HepG2 (cell line): ENCODE measurements at regions not wholly inside any gene's neighbourhood (a gene's known extent, or its start where the extent isn't known, plus 50 kb on each side); places are given as distances from the start of the nearest gene placed in this dataset.

Experiments
- ATF7 ChIP-seq, 2 experiments: fragments of 450-650 bp in 1 of 2; sonication (generic) in 1 of 2; formaldehyde crosslinking in 1 of 2; IDR thresholded peaks; 2 replicates each; pipeline versions ENCODE4 v1.4.0 to v1.6.1; 2016 to 2020; ENCODE audit warnings: antibody characterized with exemption in 1 of 2, mild to moderate bottlenecking in 1 of 2, missing genetic modification reagents in 1 of 2
- FOXK1 ChIP-seq: sonication (generic); formaldehyde crosslinking; IDR thresholded peaks from 2 replicates; pipeline ENCODE4 v1.4.0; 2020; ENCODE audit warnings: low read depth, missing genetic modification reagents, borderline replicate concordance
- FOXP1 ChIP-seq, 2 experiments: fragments of 450-650 bp in 1 of 2; IDR thresholded peaks; 2 replicates each; pipeline ENCODE4 v1.6.1; 2017 to 2018; ENCODE audit warnings: antibody characterized with exemption in 1 of 2
- FUBP1 ChIP-seq: sonication (generic); formaldehyde crosslinking; IDR thresholded peaks from 2 replicates; pipeline ENCODE4 v1.5.1; 2020; ENCODE audit warnings: missing genetic modification reagents, mild to moderate bottlenecking, borderline replicate concordance
- ISX ChIP-seq: sonication (generic); formaldehyde crosslinking; conservative IDR thresholded peaks from 2 replicates; pipeline ENCODE4 v1.5.0; 2020; ENCODE audit warnings: missing genetic modification reagents
- KAT2B ChIP-seq: fragments of 150-350 bp; IDR thresholded peaks from 2 replicates; pipeline ENCODE4 v1.6.1; 2014; ENCODE audit warnings: low read depth, low read length, borderline replicate concordance
- RARA ChIP-seq: IDR thresholded peaks from 2 replicates; pipeline ENCODE4 v1.6.1; 2016; ENCODE audit warnings: missing genetic modification reagents, missing compliant biosample characterization
- RCOR2 ChIP-seq: IDR thresholded peaks from 2 replicates; pipeline ENCODE4 v1.6.1; 2016; ENCODE audit warnings: missing biosample characterization, missing genetic modification reagents
- SNRNP70 ChIP-seq: fragments of 200-400 bp; formaldehyde crosslinking; IDR thresholded peaks from 2 replicates; pipeline ENCODE4 v1.6.1; 2017; ENCODE audit warnings: mild to moderate bottlenecking, low read depth, low read length, moderate library complexity
- ZMYM4 ChIP-seq: sonication (generic); formaldehyde crosslinking; IDR thresholded peaks from 2 replicates; pipeline ENCODE4 v1.8.1; 2023; ENCODE audit warnings: mild to moderate bottlenecking, missing genetic modification reagents
- ZNF160 ChIP-seq: sonication (generic); formaldehyde crosslinking; IDR thresholded peaks from 2 replicates; pipeline ENCODE4 v1.8.0; 2022; ENCODE audit warnings: mild to moderate bottlenecking, inconsistent platforms, missing genetic modification reagents
- ZNF180 ChIP-seq: sonication (generic); formaldehyde crosslinking; IDR thresholded peaks from 2 replicates; pipeline ENCODE4 v1.4.0; 2020; ENCODE audit warnings: low read depth, missing genetic modification reagents, borderline replicate concordance
- ZNF253 ChIP-seq: sonication (generic); formaldehyde crosslinking; IDR thresholded peaks from 2 replicates; pipeline ENCODE4 v1.8.0; 2022; ENCODE audit warnings: mild to moderate bottlenecking, missing genetic modification reagents, borderline replicate concordance
- ZNF770 ChIP-seq: sonication (generic); formaldehyde crosslinking; IDR thresholded peaks from 2 replicates; pipeline ENCODE4 v1.5.0; 2020; ENCODE audit warnings: mild to moderate bottlenecking, missing genetic modification reagents
- ZNF83 ChIP-seq: sonication (generic); formaldehyde crosslinking; IDR thresholded peaks from 2 replicates; pipeline ENCODE4 v1.4.0; 2020; ENCODE audit warnings: missing genetic modification reagents, mild to moderate bottlenecking, borderline replicate concordance
- TF ChIP-seq, protein P1 (sequence below): sonication (generic); formaldehyde crosslinking; IDR thresholded peaks from 2 replicates; pipeline ENCODE4 v1.4.0; 2020; ENCODE audit warnings: missing genetic modification reagents
- TF ChIP-seq, protein P2 (sequence below): sonication (generic); formaldehyde crosslinking; IDR thresholded peaks from 2 replicates; pipeline ENCODE4 v1.4.0; 2020; ENCODE audit warnings: mild to moderate bottlenecking, missing genetic modification reagents
- TF ChIP-seq, protein P3 (sequence below): sonication (generic); formaldehyde crosslinking; IDR thresholded peaks from 2 replicates; pipeline ENCODE4 v1.4.0; 2020; ENCODE audit warnings: mild to moderate bottlenecking, low read depth, missing genetic modification reagents
- TF ChIP-seq, protein P4 (sequence below): IDR thresholded peaks from 2 replicates; pipeline ENCODE4 v1.6.1; 2018; ENCODE audit warnings: missing genetic modification reagents, mild to moderate bottlenecking, missing compliant biosample characterization
- TF ChIP-seq, protein P5 (sequence below): sonication (generic); formaldehyde crosslinking; IDR thresholded peaks from 2 replicates; pipeline ENCODE4 v1.9.0; 2021; ENCODE audit warnings: missing genetic modification reagents, mild to moderate bottlenecking, borderline replicate concordance

- TF ChIP-seq ISX (CRISPR knock-in tag), result no peak
- no peak for TF ChIP-seq ZNF180 (CRISPR knock-in tag)
- TF ChIP-seq, protein P1, sequence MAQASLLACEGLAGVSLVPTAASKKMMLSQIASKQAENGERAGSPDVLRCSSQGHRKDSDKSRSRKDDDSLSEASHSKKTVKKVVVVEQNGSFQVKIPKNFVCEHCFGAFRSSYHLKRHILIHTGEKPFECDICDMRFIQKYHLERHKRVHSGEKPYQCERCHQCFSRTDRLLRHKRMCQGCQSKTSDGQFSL (CRISPR knock-in tag), result no peak
- no peak for TF ChIP-seq FUBP1
- TF ChIP-seq, protein P2, sequence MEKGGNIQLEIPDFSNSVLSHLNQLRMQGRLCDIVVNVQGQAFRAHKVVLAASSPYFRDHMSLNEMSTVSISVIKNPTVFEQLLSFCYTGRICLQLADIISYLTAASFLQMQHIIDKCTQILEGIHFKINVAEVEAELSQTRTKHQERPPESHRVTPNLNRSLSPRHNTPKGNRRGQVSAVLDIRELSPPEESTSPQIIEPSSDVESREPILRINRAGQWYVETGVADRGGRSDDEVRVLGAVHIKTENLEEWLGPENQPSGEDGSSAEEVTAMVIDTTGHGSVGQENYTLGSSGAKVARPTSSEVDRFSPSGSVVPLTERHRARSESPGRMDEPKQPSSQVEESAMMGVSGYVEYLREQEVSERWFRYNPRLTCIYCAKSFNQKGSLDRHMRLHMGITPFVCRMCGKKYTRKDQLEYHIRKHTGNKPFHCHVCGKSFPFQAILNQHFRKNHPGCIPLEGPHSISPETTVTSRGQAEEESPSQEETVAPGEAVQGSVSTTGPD, result no peak
- TF ChIP-seq ZNF83 (CRISPR knock-in tag), result no peak
- TF ChIP-seq, protein P3, sequence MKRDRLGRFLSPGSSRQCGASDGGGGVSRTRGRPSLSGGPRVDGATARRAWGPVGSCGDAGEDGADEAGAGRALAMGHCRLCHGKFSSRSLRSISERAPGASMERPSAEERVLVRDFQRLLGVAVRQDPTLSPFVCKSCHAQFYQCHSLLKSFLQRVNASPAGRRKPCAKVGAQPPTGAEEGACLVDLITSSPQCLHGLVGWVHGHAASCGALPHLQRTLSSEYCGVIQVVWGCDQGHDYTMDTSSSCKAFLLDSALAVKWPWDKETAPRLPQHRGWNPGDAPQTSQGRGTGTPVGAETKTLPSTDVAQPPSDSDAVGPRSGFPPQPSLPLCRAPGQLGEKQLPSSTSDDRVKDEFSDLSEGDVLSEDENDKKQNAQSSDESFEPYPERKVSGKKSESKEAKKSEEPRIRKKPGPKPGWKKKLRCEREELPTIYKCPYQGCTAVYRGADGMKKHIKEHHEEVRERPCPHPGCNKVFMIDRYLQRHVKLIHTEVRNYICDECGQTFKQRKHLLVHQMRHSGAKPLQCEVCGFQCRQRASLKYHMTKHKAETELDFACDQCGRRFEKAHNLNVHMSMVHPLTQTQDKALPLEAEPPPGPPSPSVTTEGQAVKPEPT (CRISPR knock-in tag), result no peak
- TF ChIP-seq ZMYM4 (CRISPR knock-in tag), result peak; percentile 99
- no peak for TF ChIP-seq ATF7 (IDR thresholded peaks at IDR 0.05)
- TF ChIP-seq ATF7 (CRISPR knock-in tag; IDR thresholded peaks at IDR 0.05), result no peak
- peak; percentile 32; the same call in 1 of the 2 replicates for TF ChIP-seq RARA (CRISPR knock-in tag)
- TF ChIP-seq SNRNP70, result no peak
- TF ChIP-seq, protein P4, sequence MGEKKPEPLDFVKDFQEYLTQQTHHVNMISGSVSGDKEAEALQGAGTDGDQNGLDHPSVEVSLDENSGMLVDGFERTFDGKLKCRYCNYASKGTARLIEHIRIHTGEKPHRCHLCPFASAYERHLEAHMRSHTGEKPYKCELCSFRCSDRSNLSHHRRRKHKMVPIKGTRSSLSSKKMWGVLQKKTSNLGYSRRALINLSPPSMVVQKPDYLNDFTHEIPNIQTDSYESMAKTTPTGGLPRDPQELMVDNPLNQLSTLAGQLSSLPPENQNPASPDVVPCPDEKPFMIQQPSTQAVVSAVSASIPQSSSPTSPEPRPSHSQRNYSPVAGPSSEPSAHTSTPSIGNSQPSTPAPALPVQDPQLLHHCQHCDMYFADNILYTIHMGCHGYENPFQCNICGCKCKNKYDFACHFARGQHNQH, result no peak
- TF ChIP-seq FOXP1 (IDR thresholded peaks at IDR 0.05), result no peak
- TF ChIP-seq FOXP1 (CRISPR knock-in tag; IDR thresholded peaks at IDR 0.05), result 0 out of 2 replicates have a peak, but pooled peaks have one; percentile 6
- no peak for TF ChIP-seq ZNF160
- TF ChIP-seq FOXK1, result no peak; the same call in 1 of the 2 replicates
- TF ChIP-seq KAT2B, result no peak
- no peak for TF ChIP-seq RCOR2
- TF ChIP-seq ZNF770, result no peak
- TF ChIP-seq, protein P5, sequence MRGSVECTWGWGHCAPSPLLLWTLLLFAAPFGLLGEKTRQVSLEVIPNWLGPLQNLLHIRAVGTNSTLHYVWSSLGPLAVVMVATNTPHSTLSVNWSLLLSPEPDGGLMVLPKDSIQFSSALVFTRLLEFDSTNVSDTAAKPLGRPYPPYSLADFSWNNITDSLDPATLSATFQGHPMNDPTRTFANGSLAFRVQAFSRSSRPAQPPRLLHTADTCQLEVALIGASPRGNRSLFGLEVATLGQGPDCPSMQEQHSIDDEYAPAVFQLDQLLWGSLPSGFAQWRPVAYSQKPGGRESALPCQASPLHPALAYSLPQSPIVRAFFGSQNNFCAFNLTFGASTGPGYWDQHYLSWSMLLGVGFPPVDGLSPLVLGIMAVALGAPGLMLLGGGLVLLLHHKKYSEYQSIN (CRISPR knock-in tag), result no peak
- no peak for TF ChIP-seq ZNF253 (CRISPR knock-in tag)
Measured at GRCh38 chr6:139490482-139490881, 116.0 kb upstream of the CITED2 start (continued).
